ENCODE measurements at regions not wholly inside any gene's neighbourhood (a gene's known extent, or its start where the extent isn't known, plus 50 kb on each side); places are given as distances from the start of the nearest gene placed in this dataset.

DNA sequence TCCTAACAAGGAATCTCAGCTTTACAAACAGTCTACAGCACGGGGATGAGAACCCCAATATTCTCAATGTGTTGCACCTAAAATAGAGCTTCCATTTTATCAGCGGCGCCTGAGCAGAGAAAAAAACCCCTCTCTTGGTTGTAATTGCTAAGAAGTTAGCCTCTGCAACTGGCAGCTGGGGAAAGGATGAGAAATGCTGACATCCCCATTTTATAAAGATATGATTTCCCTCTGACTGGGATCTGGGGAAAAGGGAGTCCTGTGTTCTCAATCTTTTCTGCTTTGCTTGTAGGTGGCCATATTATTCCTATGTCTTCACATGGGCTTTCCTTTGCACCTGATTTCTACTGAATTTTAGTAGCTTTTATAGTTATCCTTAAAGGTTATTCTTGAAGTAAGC lies 981.4 kb upstream of the DDX18 start:
- no peak for DNase-seq (ENCODE audit: low read depth in 1 of 2, low spot score in 2 of 2)
- Histone ChIP-seq H2AFZ (ENCODE audit: low read length) (no peak overlapping the region), H3K27me3 (replicated peaks in 1 of 4; ENCODE audit: control insufficient read depth in 3 of 4, extremely low read depth in 1 of 4, insufficient read depth in 3 of 4, low read length in 3 of 4) (no peaks in the 10 kb centered on the region), H3K4ac (replicated peaks; ENCODE audit: insufficient read length, low read depth, low read length) (no peak overlapping the region), H3K23me2 (ENCODE audit: low read depth, low read length) (no peaks in the 10 kb centered on the region), H3K36me3 (ENCODE audit: control insufficient read depth in 2 of 4, insufficient read depth in 4 of 4, low read length in 3 of 4) (no peaks in the 10 kb centered on the region), H3K79me1 (ENCODE audit: low read depth, low read length) (no peaks in the 10 kb centered on the region), H3K23ac (ENCODE audit: insufficient read length) (no peak overlapping the region), H3K9ac (replicated peaks in 1 of 4; ENCODE audit: extremely low read depth in 1 of 4, low read depth in 3 of 4, low read length in 3 of 4) (no peak overlapping the region), H3K14ac (ENCODE audit: insufficient read length) (no peak overlapping the region), H3K27ac (ENCODE audit: low read depth, low read length) (no peak overlapping the region), H2AK5ac (ENCODE audit: low read depth, low read length) (no peak overlapping the region), H4K8ac (ENCODE audit: extremely low read depth, insufficient read depth, low read length) (no peak overlapping the region), H3K9me3 (ENCODE audit: insufficient read depth in 2 of 2, low read depth in 1 of 2, low read length in 1 of 2) (no peaks in the 10 kb centered on the region), H2BK12ac (ENCODE audit: low read depth, low read length) (no peak overlapping the region), H3K56ac (replicated peaks; ENCODE audit: insufficient read length, low read depth, low read length) (no peak overlapping the region), H4K91ac (replicated peaks; ENCODE audit: insufficient read length, low read length) (no peak overlapping the region), H3K4me3 (ENCODE audit: extremely low read depth in 1 of 4, insufficient read depth in 2 of 4, low read depth in 3 of 4, low read length in 4 of 4) (no peak overlapping the region), H4K20me1 (replicated peaks in 1 of 2; ENCODE audit: control insufficient read depth in 1 of 2, insufficient read depth in 2 of 2, low read length in 2 of 2) (no peaks in the 10 kb centered on the region), H3K4me2 (ENCODE audit: insufficient read depth in 1 of 2, low read depth in 2 of 2, low read length in 2 of 2) (no peak overlapping the region), H2BK20ac (ENCODE audit: low read length) (no peak overlapping the region), H4K5ac (ENCODE audit: insufficient read length, low read depth, low read length) (no peak overlapping the region), H3K79me2 (ENCODE audit: control insufficient read depth in 1 of 2, insufficient read depth in 2 of 2, low read length in 2 of 2) (no peaks in the 10 kb centered on the region), H3K4me1 (replicated peaks in 1 of 4; ENCODE audit: control insufficient read depth in 3 of 4, insufficient read depth in 4 of 4, low read length in 3 of 4) (no peaks in the 10 kb centered on the region), H2BK15ac (ENCODE audit: low read length) (no peak overlapping the region), H2BK5ac (ENCODE audit: low read depth, low read length) (no peak overlapping the region), H2BK120ac (replicated peaks; ENCODE audit: low read depth, low read length) (no peak overlapping the region), H3K18ac (ENCODE audit: extremely low read depth, low read length) (no peak overlapping the region)
- ChIA-PET POLR2A (ENCODE audit: partially characterized antibody) (no interaction called here), CTCF (ENCODE audit: partially characterized antibody) (interaction anchor here (1.4 to 2.7 kb wide), 2 partner anchors 13 to 119 kb away, joined by 3 to 10 read pairs; no protein-coding TSS in a partner anchor)
- FAIRE-seq = no peak
- WGBS, 2 experiments (ENCODE audit: extremely low coverage in 1 of 2, insufficient coverage in 1 of 2, insufficient read length in 1 of 2, insufficient replicate concordance in 2 of 2, low coverage in 1 of 2, low lambda C conversion rate in 2 of 2, missing lambda C conversion rate in 1 of 2) = 84% methylated on average over 3 of the region's 3 CpGs; no CpG with 5 or more reads in 1 of the 2 experiments
- no peak for TF ChIP-seq RBBP5 (IDR thresholded peaks at IDR 0.05; ENCODE audit: borderline replicate concordance, low read depth, low read length)
- TF ChIP-seq RXRA (IDR thresholded peaks at IDR 0.05; ENCODE audit: insufficient read depth, low read depth, low read length) = no peak
- no peak for TF ChIP-seq EP300 (IDR thresholded peaks at IDR 0.05; ENCODE audit: borderline replicate concordance in 1 of 2, low read depth in 2 of 2, low read length in 2 of 2)
- no peak for TF ChIP-seq KDM4A (IDR thresholded peaks at IDR 0.05; ENCODE audit: low read depth, low read length, severe bottlenecking)
- TF ChIP-seq, protein P1, sequence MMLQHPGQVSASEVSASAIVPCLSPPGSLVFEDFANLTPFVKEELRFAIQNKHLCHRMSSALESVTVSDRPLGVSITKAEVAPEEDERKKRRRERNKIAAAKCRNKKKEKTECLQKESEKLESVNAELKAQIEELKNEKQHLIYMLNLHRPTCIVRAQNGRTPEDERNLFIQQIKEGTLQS (IDR thresholded peaks at IDR 0.05; ENCODE audit: insufficient read depth, low read depth, low read length) = no peak
- TF ChIP-seq SP4 (IDR thresholded peaks at IDR 0.05; ENCODE audit: low read length) = no peak
- no peak for TF ChIP-seq ZNF274 (IDR thresholded peaks at IDR 0.05; ENCODE audit: borderline replicate concordance, extremely low read depth, low read length)
- TF ChIP-seq CREB1 (IDR thresholded peaks at IDR 0.05) = no peak
- no peak for TF ChIP-seq EGR1 (IDR thresholded peaks at IDR 0.05; ENCODE audit: borderline replicate concordance, low read depth, low read length)
- TF ChIP-seq SP2 (IDR thresholded peaks at IDR 0.05; ENCODE audit: low read length) = no peak
- TF ChIP-seq POLR2A (IDR thresholded peaks at IDR 0.05; ENCODE audit: control extremely low read depth in 1 of 2, low read depth in 2 of 2, low read length in 2 of 2) = no peak
- no peak for TF ChIP-seq BRCA1 (IDR thresholded peaks at IDR 0.05; ENCODE audit: low read depth, low read length)
- TF ChIP-seq, protein P2, sequence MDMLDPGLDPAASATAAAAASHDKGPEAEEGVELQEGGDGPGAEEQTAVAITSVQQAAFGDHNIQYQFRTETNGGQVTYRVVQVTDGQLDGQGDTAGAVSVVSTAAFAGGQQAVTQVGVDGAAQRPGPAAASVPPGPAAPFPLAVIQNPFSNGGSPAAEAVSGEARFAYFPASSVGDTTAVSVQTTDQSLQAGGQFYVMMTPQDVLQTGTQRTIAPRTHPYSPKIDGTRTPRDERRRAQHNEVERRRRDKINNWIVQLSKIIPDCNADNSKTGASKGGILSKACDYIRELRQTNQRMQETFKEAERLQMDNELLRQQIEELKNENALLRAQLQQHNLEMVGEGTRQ (IDR thresholded peaks at IDR 0.05; ENCODE audit: low read length) = no peak
- no peak for TF ChIP-seq KDM5A (IDR thresholded peaks at IDR 0.05; ENCODE audit: low read length)
- TF ChIP-seq BCL11A (IDR thresholded peaks at IDR 0.05; ENCODE audit: low read depth in 2 of 2, low read length in 2 of 2) = no peak
